IPS-NIHi7 (cell line): ENCODE measurements at regions not wholly inside any gene's neighbourhood (a gene's known extent, or its start where the extent isn't known, plus 50 kb on each side); places are given as distances from the start of the nearest gene placed in this dataset.

Source experiments
- DNase-seq: peaks from one replicate; pipeline ENCODE4 v3.0.0; 2012; ENCODE audit warnings: mixed read lengths; ENCODE audit errors: extremely low spot score

- DNase-seq = no peak
These were observed 97.3 kb upstream of the SFMBT2 start for GRCh38 chr10:7507887-7508726.

GRCh38 chr10:7506571-7506970 is 95.7 kb upstream of the SFMBT2 start:
- no peak for DNase-seq

GRCh38 chr10:7505196-7505595 is 94.4 kb upstream of the SFMBT2 start:
- DNase-seq = no peak

- DNase-seq = no peak
These were observed 92.4 kb upstream of the SFMBT2 start for GRCh38 chr10:7503190-7503589.

- DNase-seq = no peak
These were observed 90.3 kb upstream of the SFMBT2 start for GRCh38 chr10:7501157-7501556.

- DNase-seq = no peak
These were observed 87.3 kb upstream of the SFMBT2 start for GRCh38 chr10:7498111-7498510.

- DNase-seq = no peak
These were observed 83.2 kb upstream of the SFMBT2 start for GRCh38 chr10:7493996-7494395.

GRCh38 chr10:7492660-7493046 is 81.8 kb upstream of the SFMBT2 start:
- DNase-seq = no peak

GRCh38 chr10:7491949-7492659 is 81.3 kb upstream of the SFMBT2 start:
- no peak for DNase-seq

- no peak for DNase-seq
These were observed 80.4 kb upstream of the SFMBT2 start for GRCh38 chr10:7491230-7491629.

- DNase-seq = no peak
These were observed 77.6 kb upstream of the SFMBT2 start for GRCh38 chr10:7488418-7488829.

GRCh38 chr10:7487528-7487927 is 76.7 kb upstream of the SFMBT2 start:
- DNase-seq = no peak

- no peak for DNase-seq
These were observed 75.7 kb upstream of the SFMBT2 start for GRCh38 chr10:7486528-7486927.

GRCh38 chr10:7485799-7486198 is 75.0 kb upstream of the SFMBT2 start:
- no peak for DNase-seq

GRCh38 chr10:7485244-7485556 is 74.4 kb upstream of the SFMBT2 start:
- no peak for DNase-seq

- DNase-seq = no peak
These were observed 73.8 kb upstream of the SFMBT2 start for GRCh38 chr10:7484456-7485243.

GRCh38 chr10:7483848-7484247 is 73.0 kb upstream of the SFMBT2 start:
- DNase-seq = no peak

GRCh38 chr10:7482992-7483391 is 72.2 kb upstream of the SFMBT2 start:
- DNase-seq = no peak

- DNase-seq = no peak
These were observed 70.5 kb upstream of the SFMBT2 start for GRCh38 chr10:7481368-7481765.

- no peak for DNase-seq
These were observed 70.0 kb upstream of the SFMBT2 start for GRCh38 chr10:7480742-7481367.

- no peak for DNase-seq
These were observed 69.2 kb upstream of the SFMBT2 start for GRCh38 chr10:7479861-7480598.
